Epithelial cell of esophagus (primary cell): ENCODE measurements at regions not wholly inside any gene's neighbourhood (a gene's known extent, or its start where the extent isn't known, plus 50 kb on each side); places are given as distances from the start of the nearest gene placed in this dataset.

Experiments used
- DNase-seq: peaks from one replicate; pipeline ENCODE4 v3.0.0; 2010; ENCODE audit warnings: low read depth
- H3K4me3 ChIP-seq: 2 replicates; pipeline ENCODE4 v1.5.1; 2011; ENCODE audit warnings: mild to moderate bottlenecking, low read length, control low read depth
- TF ChIP-seq, protein P1 (sequence below): IDR thresholded peaks from 2 replicates; pipeline ENCODE4 v1.5.1; 2011; ENCODE audit warnings: low read depth, mild to moderate bottlenecking, low read length, control low read depth, inconsistent platforms; ENCODE audit not compliant: insufficient read depth; ENCODE audit errors: missing control alignments

GRCh38 chr2:150742094-150742493 is 254.6 kb upstream of the RND3 start:
- TF ChIP-seq, protein P1, sequence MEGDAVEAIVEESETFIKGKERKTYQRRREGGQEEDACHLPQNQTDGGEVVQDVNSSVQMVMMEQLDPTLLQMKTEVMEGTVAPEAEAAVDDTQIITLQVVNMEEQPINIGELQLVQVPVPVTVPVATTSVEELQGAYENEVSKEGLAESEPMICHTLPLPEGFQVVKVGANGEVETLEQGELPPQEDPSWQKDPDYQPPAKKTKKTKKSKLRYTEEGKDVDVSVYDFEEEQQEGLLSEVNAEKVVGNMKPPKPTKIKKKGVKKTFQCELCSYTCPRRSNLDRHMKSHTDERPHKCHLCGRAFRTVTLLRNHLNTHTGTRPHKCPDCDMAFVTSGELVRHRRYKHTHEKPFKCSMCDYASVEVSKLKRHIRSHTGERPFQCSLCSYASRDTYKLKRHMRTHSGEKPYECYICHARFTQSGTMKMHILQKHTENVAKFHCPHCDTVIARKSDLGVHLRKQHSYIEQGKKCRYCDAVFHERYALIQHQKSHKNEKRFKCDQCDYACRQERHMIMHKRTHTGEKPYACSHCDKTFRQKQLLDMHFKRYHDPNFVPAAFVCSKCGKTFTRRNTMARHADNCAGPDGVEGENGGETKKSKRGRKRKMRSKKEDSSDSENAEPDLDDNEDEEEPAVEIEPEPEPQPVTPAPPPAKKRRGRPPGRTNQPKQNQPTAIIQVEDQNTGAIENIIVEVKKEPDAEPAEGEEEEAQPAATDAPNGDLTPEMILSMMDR: no peak
- no peak overlapping the region for H3K4me3 ChIP-seq
- DNase-seq: no peak

- DNase-seq: no peak
- TF ChIP-seq, protein P1: no peak
- H3K4me3 ChIP-seq: no peak overlapping the region
These were observed 248.5 kb upstream of the RND3 start for GRCh38 chr2:150735894-150736498.

GRCh38 chr2:150733051-150733618 is 245.7 kb upstream of the RND3 start:
- H3K4me3 ChIP-seq: no peak overlapping the region
- DNase-seq: peak; percentile 5
- TF ChIP-seq, protein P1: no peak

DNA sequence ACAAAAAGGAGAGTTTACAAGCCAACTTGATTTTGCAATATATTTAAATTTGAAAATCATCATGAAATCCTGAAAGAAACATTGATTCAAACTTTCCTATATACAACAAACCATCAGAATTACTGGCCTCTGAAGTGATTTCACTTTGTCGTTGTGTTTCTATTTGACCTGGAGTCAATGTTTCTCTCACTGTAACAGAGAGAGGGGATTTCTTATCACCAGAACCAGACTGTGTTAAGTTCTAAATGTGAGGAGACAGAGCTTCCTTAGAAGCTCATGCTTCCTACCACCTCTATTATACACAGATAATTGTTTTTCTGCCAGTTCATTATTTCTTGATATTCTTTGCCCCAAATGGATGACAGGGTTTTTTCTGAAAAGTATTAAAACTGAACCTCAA is 245.0 kb upstream of the RND3 start:
- TF ChIP-seq, protein P1: no peak
- no peak overlapping the region for H3K4me3 ChIP-seq
- DNase-seq: no peak

DNA sequence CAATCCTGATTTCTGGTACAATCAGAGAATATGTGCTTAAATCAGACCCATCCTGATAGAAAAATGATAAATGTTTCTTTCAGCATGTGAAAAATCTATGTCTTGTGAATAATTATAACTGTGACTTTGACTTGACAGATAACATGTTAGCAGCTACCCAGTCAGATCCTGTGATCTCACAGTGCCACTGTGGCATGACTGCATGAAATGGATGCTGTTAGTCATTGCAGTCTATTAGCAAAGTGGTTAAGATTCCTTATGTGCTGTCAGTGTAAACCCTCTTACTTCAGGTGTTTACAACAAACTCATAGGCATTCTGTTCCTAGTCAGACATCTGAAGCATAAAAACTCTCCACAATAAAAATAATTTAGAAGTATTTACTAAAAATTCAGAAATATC is 244.6 kb upstream of the RND3 start:
- TF ChIP-seq, protein P1: no peak
- no peak overlapping the region for H3K4me3 ChIP-seq
- peak; percentile 78 for DNase-seq

DNA sequence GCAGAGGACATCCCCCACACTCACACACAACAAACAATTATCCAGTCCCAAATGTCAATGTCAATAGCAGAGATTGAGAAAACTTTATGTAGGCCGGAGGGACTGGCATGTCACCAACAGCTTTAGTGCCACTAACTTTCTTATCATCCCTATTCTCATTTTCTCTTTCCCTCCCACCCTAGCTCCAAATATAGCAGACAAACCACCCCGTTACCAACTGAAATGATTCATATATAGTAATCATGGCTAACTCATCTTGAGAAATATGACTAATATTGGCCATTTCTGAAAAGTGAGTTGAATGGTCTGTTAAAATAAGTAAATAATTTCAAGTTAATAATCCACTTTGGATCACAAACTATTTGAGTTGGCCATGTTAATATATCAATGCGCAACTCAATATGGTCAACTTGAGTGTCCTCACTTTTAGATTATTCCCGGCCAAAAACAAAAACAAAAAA is 242.1 kb upstream of the RND3 start:
- no peak overlapping the region for H3K4me3 ChIP-seq
- TF ChIP-seq, protein P1: no peak
- peak; percentile 9 for DNase-seq

DNA sequence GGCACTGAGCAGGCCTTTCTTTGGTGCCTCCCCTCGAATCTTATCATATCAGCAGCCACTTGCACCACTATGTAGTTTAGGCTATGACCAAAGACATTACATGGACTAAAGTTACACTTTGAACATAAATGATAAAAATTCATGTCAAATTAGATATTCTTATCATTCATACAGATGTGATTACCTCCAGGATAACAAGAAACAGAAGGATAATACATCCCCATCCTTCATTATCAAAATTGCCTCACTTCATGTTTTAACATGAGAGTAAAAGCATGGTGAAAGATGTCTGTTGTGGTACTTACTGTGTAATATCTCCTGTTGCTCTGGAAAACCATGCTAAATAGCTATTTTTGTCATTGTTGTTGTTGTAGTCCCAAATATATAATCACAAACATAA is 230.8 kb upstream of the RND3 start:
- no peak overlapping the region for H3K4me3 ChIP-seq
- TF ChIP-seq, protein P1: no peak
- no peak for DNase-seq
